NB4 (cell line): ENCODE measurements at regions not wholly inside any gene's neighbourhood (a gene's known extent, or its start where the extent isn't known, plus 50 kb on each side); places are given as distances from the start of the nearest gene placed in this dataset.
"Not testable (repeated sequence)": the region's sequence is repeated elsewhere in the genome, so short reads cannot be mapped to it uniquely, and the experiment has no call there.

Experiments used
- DNase-seq: peaks from one replicate; pipeline ENCODE4 v3.0.0; 2010; ENCODE audit warnings: low read depth
- H3K4me3 ChIP-seq: one replicate; pipeline ENCODE4 v1.5.1; 2011; ENCODE audit warnings: mild to moderate bottlenecking, low read depth, low read length, moderate library complexity
- MYC ChIP-seq: IDR thresholded peaks from 2 replicates; pipeline ENCODE4 v1.6.1; 2011; ENCODE audit warnings: low read depth, low read length
- POLR2A ChIP-seq: IDR thresholded peaks from 2 replicates; pipeline ENCODE4 v1.6.1; 2011; ENCODE audit warnings: mild to moderate bottlenecking; ENCODE audit not compliant: insufficient read length; ENCODE audit errors: extremely low read depth
- TF ChIP-seq, protein P1 (sequence below): IDR thresholded peaks from one replicate; pipeline ENCODE4 v1.5.1; 2012; ENCODE audit warnings: low read depth, low read length
- TF ChIP-seq, protein P2 (sequence below): IDR thresholded peaks from 2 replicates; pipeline ENCODE4 v1.6.1; 2011; ENCODE audit warnings: low read depth, low read length

DNA sequence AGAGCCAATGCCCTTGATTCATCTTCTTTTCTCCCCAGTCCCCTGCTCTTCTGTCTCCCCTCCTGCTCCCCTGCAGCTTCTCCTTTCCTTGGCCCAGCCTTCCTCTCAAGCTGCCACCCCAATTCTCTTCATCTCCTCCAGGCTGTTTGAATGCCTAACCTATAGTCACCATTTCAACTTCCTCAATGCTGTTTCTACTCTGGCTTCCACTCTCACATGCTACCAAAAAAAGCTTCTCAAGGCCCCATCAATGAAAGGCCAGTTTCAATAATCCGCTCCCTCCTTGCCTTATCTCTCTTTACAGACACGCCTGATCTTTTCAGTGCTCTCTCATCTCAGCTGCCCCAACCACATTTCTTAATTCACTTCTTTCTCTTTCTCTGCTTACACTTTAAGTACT is 212.2 kb upstream of the GPR149 start:
- TF ChIP-seq, protein P1, sequence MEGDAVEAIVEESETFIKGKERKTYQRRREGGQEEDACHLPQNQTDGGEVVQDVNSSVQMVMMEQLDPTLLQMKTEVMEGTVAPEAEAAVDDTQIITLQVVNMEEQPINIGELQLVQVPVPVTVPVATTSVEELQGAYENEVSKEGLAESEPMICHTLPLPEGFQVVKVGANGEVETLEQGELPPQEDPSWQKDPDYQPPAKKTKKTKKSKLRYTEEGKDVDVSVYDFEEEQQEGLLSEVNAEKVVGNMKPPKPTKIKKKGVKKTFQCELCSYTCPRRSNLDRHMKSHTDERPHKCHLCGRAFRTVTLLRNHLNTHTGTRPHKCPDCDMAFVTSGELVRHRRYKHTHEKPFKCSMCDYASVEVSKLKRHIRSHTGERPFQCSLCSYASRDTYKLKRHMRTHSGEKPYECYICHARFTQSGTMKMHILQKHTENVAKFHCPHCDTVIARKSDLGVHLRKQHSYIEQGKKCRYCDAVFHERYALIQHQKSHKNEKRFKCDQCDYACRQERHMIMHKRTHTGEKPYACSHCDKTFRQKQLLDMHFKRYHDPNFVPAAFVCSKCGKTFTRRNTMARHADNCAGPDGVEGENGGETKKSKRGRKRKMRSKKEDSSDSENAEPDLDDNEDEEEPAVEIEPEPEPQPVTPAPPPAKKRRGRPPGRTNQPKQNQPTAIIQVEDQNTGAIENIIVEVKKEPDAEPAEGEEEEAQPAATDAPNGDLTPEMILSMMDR = no peak
- TF ChIP-seq, protein P2, sequence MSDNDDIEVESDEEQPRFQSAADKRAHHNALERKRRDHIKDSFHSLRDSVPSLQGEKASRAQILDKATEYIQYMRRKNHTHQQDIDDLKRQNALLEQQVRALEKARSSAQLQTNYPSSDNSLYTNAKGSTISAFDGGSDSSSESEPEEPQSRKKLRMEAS = no peak
- TF ChIP-seq MYC (no peak), POLR2A (no peak)
- peak; percentile 1 for DNase-seq
- H3K4me3 ChIP-seq = no peak overlapping the region

DNA sequence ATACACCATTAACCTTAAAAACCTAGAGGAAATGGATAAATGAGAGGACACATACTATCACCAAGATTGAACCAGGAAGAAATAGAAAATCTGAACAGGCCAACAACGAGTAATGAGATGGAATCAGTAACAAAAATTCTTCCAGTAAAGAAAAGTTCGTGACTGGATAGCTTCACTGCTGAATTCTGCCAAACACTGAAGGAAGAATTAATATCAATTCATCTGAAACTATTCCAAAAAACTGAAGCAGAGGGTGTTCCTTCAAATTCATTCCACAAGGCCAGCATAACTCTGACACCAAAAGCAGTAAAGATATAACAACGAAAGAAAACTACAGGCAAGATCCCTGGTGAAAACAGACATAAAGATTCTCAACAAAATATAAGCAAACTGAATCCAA is 195.8 kb upstream of the GPR149 start:
- no peak for DNase-seq
- no peak overlapping the region for H3K4me3 ChIP-seq
- TF ChIP-seq POLR2A (no peak), MYC (no peak)
- TF ChIP-seq, protein P2 = no peak
- TF ChIP-seq, protein P1 = no peak

GRCh38 chr3:154619621-154620020 is 189.6 kb upstream of the GPR149 start:
- not testable (repeated sequence) for DNase-seq

GRCh38 chr3:154616298-154616697 is 186.3 kb upstream of the GPR149 start:
- TF ChIP-seq, protein P2 = no peak
- TF ChIP-seq POLR2A (no peak), MYC (no peak)
- TF ChIP-seq, protein P1 = no peak
- no peak overlapping the region for H3K4me3 ChIP-seq
- DNase-seq = peak; percentile 2

More at GRCh38 chr3:154619621-154620020, 189.6 kb upstream of the GPR149 start:
- H3K4me3 ChIP-seq = not testable (repeated sequence)

DNA sequence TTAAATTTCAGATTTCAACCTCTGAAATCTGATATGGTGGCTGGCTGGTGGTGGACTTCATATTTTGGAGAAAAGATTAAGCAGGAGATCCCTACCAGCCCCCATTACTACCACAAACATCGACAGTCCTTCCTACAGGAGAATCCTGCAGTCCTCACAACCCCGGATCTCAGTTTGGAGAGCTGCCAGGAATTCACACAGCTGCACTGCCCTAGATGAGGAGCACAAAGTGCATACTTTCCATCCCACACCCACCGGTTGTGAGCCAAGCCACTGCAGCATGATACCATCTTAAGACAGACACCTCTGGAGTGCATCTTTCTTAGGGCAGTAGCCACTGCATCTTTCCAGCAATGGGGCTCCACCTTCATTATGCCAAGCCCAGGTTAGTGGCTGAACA is 185.5 kb upstream of the GPR149 start:
- no peak for DNase-seq
- no peak overlapping the region for H3K4me3 ChIP-seq
- TF ChIP-seq POLR2A = no peak
- TF ChIP-seq, protein P1 = no peak
- TF ChIP-seq MYC = no peak
- TF ChIP-seq, protein P2 = no peak

- no peak for DNase-seq
- TF ChIP-seq, protein P2 = no peak
- TF ChIP-seq MYC = no peak
- no peak for TF ChIP-seq POLR2A
- TF ChIP-seq, protein P1 = no peak
- no peak overlapping the region for H3K4me3 ChIP-seq
Measured at GRCh38 chr3:154614601-154615000, 184.6 kb upstream of the GPR149 start.
